ENCODE measurements at regions not wholly inside any gene's neighbourhood (a gene's known extent, or its start where the extent isn't known, plus 50 kb on each side); places are given as distances from the start of the nearest gene placed in this dataset.
"Not testable (repeated sequence)": the region's sequence is repeated elsewhere in the genome, so short reads cannot be mapped to it uniquely, and the experiment has no call there.

DNA sequence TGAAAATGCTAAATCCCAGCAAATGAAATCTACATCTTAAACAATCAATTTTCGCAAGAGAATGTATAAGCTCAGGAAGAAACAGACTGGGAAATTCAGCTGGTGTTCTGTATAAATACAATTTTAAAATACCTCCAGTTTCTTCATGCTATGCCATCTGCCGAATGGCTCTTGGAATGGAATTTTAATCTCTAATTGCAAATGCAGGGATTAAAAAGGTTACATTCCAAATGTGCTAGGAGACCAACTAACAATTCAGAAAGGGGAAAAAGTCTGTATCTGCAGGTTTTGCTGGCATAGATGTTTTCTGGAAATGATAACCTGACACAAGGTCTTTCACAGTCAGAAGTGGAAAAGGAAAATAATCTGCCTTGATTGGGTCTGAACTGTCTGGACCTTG lies 379.7 kb downstream of the MAT2B start:
- no peak overlapping the region for H3K27ac Mint-ChIP-seq (ENCODE audit: low read depth)
- H3K4me3 Mint-ChIP-seq: no peak overlapping the region
- H3K27me3 Mint-ChIP-seq: no peaks in the 10 kb centered on the region
- DNase-seq (ENCODE audit: low spot score in 2 of 2): no peak
- peaks cover 9% of the 10 kb centered on the region for H3K9me3 Mint-ChIP-seq
- H3K4me1 Mint-ChIP-seq: no peaks in the 10 kb centered on the region
- H3K36me3 Mint-ChIP-seq (ENCODE audit: insufficient read depth): peaks cover 2% of the 10 kb centered on the region
- no peak for ATAC-seq (replicated peaks; ENCODE audit: extremely low read depth, poor library complexity, severe bottlenecking)

DNA sequence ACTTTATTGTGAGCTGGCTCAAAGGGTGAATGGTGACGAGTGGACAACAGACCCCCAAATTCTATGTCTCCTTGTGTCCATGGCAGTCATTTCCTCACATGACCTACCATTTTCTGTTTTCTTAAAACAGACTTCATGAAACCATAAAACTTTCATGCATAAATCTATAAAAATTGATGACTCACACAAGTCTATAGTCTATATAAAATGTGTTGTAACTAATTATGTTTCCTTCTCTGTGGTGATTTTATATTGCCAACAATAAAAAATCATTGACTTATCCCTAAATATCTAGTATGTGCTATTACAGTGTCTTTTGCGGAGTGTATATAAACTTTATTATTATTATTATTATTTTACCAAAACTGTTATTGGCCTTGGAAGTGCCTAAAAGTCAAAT lies 382.4 kb downstream of the MAT2B start:
- no peaks in the 10 kb centered on the region for H3K27me3 Mint-ChIP-seq
- DNase-seq (ENCODE audit: low spot score in 2 of 2) (no peak), ATAC-seq (replicated peaks; ENCODE audit: extremely low read depth, poor library complexity, severe bottlenecking) (no peak)
- no peaks in the 10 kb centered on the region for H3K4me1 Mint-ChIP-seq
- H3K36me3 Mint-ChIP-seq (ENCODE audit: insufficient read depth): peaks cover 2% of the 10 kb centered on the region
- no peak overlapping the region for H3K4me3 Mint-ChIP-seq
- H3K9me3 Mint-ChIP-seq: peaks cover 3% of the 10 kb centered on the region
- no peak overlapping the region for H3K27ac Mint-ChIP-seq (ENCODE audit: low read depth)

DNA sequence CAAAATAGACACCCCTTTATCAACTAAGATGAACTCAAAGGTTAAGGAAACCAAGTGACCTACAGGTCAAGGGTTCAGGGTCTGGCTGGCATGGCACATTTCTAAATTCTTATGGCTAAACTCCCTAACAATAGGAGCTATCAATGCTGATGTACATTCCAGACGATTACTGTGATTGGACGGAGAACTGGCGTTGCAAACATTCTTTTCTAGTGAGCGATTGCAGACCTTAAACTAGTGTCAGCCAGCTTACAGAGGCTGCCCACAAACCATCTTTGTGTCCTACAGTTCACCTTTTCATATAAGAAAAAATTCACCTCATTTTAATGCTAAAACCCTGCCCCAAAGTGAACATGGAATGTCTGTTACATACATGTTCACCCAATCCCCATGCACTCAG lies 382.9 kb downstream of the MAT2B start:
- Mint-ChIP-seq H3K27me3 (no peaks in the 10 kb centered on the region), H3K9me3 (peaks cover 3% of the 10 kb centered on the region), H3K4me1 (no peaks in the 10 kb centered on the region), H3K27ac (ENCODE audit: low read depth) (no peak overlapping the region), H3K4me3 (no peak overlapping the region), H3K36me3 (ENCODE audit: insufficient read depth) (peaks cover 2% of the 10 kb centered on the region)
- ATAC-seq (replicated peaks; ENCODE audit: extremely low read depth, poor library complexity, severe bottlenecking) (no peak), DNase-seq (ENCODE audit: low spot score in 2 of 2) (no peak)

DNA sequence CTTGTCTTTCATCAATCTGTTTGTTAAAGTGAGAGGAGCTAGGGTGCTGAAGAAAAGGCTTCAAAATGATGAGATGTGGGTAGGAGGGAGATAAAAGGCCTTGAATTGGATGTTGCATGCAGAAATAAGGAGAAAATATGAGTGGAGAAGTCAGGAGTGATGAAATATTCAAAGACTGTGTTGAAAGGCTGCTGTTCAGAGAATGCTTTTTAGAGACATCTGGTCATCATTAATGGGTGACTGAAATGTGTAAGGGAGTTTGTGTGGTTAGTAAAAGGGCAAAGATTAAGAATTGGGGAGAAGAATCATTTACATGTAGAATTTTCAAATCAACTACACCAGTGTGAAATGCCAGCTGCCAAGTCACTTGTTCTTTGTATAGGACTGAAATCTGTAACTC lies 383.9 kb downstream of the MAT2B start:
- Mint-ChIP-seq H3K27ac (ENCODE audit: low read depth) (no peak overlapping the region), H3K36me3 (ENCODE audit: insufficient read depth) (peaks cover 2% of the 10 kb centered on the region), H3K27me3 (no peaks in the 10 kb centered on the region), H3K9me3 (peaks cover 1% of the 10 kb centered on the region), H3K4me3 (no peak overlapping the region), H3K4me1 (no peaks in the 10 kb centered on the region)
- ATAC-seq (replicated peaks; ENCODE audit: extremely low read depth, poor library complexity, severe bottlenecking): no peak
- DNase-seq (ENCODE audit: low spot score in 2 of 2): no peak

DNA sequence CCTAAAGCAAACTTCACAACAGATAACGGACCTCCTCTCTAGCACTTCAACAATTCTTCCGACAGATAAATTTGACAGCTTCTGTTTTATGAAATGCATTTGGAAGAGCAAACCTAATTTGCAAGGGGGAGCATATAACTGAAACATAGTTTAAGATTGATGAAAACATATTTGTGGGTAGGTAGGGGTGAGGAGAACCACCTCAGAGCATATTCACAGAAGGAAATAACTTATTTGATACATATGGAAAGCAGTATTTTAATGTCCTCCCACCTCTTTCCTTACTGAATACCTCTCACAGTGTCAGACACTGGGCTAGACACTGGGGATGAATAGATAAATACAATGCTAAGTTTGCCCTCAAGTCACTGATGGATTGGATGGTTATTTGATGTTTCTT lies 384.8 kb downstream of the MAT2B start:
- no peaks in the 10 kb centered on the region for H3K4me1 Mint-ChIP-seq

DNA sequence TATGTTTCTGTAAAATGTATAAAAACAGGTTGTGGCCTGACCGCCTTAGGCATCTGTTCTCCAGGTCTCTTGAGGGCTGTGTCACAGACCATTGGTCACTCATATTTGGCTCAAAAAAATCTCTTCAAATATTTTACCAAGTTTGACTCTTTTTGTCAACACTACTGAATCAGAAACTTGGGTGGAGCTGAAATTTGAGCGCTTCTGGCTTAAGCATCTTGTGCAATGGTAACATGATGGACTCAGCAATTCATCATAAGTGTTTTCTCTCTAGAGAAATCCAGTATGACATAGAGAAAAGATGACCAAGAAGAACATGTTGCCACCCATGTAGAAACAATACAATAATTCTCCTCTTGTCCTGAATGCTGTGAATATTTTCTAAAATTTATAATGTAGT lies 387.9 kb downstream of the MAT2B start:
- no peak overlapping the region for H3K27ac Mint-ChIP-seq (ENCODE audit: low read depth)
- no peaks in the 10 kb centered on the region for H3K4me1 Mint-ChIP-seq
- no peaks in the 10 kb centered on the region for H3K36me3 Mint-ChIP-seq (ENCODE audit: insufficient read depth)
- no peaks in the 10 kb centered on the region for H3K27me3 Mint-ChIP-seq
- no peak overlapping the region for H3K4me3 Mint-ChIP-seq
- peaks cover 3% of the 10 kb centered on the region for H3K9me3 Mint-ChIP-seq
- DNase-seq (ENCODE audit: low spot score in 2 of 2) (no peak), ATAC-seq (replicated peaks; ENCODE audit: extremely low read depth, poor library complexity, severe bottlenecking) (no peak)

More for the DNA sequence above, 384.8 kb downstream of the MAT2B start:
- no peaks in the 10 kb centered on the region for H3K27me3 Mint-ChIP-seq
- DNase-seq (ENCODE audit: low spot score in 2 of 2) (no peak), ATAC-seq (replicated peaks; ENCODE audit: extremely low read depth, poor library complexity, severe bottlenecking) (no peak)
- no peaks in the 10 kb centered on the region for H3K9me3 Mint-ChIP-seq
- H3K4me3 Mint-ChIP-seq: no peak overlapping the region
- H3K27ac Mint-ChIP-seq (ENCODE audit: low read depth): no peak overlapping the region
- H3K36me3 Mint-ChIP-seq (ENCODE audit: insufficient read depth): peaks cover 2% of the 10 kb centered on the region

DNA sequence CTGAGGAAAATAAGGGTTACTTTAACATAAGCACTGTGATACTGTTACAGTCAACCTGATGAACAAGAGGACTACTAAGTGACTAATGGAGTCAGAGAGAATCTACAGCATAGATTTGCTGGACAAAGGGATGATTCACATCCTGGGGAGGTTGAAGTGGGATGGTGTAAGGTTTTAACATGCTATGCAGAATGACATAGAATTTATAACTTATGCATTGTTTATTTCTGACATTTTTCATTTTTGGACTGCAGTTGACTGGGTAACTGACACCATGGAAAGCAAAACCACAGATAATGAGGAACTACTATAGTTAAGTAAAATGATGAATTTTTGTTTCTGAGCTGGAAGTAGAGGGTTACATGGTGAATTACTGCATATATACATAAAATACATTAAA lies 389.2 kb downstream of the MAT2B start:
- Mint-ChIP-seq H3K9me3 (peaks cover 11% of the 10 kb centered on the region), H3K4me3 (no peak overlapping the region), H3K27ac (ENCODE audit: low read depth) (no peak overlapping the region), H3K36me3 (ENCODE audit: insufficient read depth) (no peaks in the 10 kb centered on the region), H3K4me1 (no peaks in the 10 kb centered on the region), H3K27me3 (no peaks in the 10 kb centered on the region)
- DNase-seq (ENCODE audit: low spot score in 2 of 2): no peak
- no peak for ATAC-seq (replicated peaks; ENCODE audit: extremely low read depth, poor library complexity, severe bottlenecking)

DNA sequence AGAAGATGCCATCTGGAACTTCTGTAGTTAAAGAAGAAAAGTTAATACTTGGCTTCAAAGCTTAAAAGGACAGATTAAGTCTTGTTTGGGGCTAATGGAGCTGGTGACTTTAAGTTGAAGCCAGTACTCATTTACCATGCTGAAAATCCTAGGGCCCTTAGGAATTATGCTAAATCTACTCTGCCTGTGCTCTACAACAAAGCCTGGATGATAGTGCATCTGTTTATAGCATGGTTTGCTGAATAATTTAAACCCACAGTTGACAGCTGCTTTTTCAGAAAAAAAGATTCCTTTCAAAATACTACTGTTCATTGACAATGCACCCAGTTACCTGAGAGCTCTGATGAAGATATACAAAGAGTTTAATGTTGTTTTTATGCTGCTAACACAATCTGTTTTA lies 393.5 kb downstream of the MAT2B start:
- Mint-ChIP-seq H3K27me3 (no peaks in the 10 kb centered on the region), H3K4me1 (no peaks in the 10 kb centered on the region), H3K36me3 (ENCODE audit: insufficient read depth) (no peaks in the 10 kb centered on the region), H3K4me3 (no peak overlapping the region), H3K27ac (ENCODE audit: low read depth) (no peak overlapping the region), H3K9me3 (peaks cover 29% of the 10 kb centered on the region)
- ATAC-seq (replicated peaks; ENCODE audit: extremely low read depth, poor library complexity, severe bottlenecking) (no peak), DNase-seq (ENCODE audit: low spot score in 2 of 2) (no peak)

DNA sequence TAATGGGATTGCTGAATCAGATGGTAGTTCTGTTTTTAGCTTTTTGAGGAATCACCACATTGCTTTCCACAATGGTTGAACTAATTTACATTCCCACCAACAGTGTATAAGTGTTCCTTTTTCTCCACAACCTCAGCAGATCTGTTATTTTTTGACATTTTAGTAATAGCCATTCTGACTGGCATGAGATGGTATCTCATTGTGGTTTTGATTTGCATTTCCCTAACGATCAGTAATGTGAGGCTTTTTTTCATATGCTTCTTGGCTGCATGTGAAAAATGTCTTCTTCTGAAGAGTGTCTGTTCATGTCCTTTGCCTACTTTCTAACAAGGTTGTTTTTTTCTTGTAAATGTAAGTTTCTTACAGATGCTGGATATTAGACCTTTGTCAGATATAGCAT lies 402.4 kb downstream of the MAT2B start:
- not testable (repeated sequence) for H3K27me3 Mint-ChIP-seq; DNase-seq (ENCODE audit: low spot score in 2 of 2); H3K36me3 Mint-ChIP-seq (ENCODE audit: insufficient read depth); H3K4me1 Mint-ChIP-seq; ATAC-seq (replicated peaks; ENCODE audit: extremely low read depth, poor library complexity, severe bottlenecking); H3K27ac Mint-ChIP-seq (ENCODE audit: low read depth); H3K4me3 Mint-ChIP-seq
- H3K9me3 Mint-ChIP-seq: peaks cover 17% of the 10 kb centered on the region

DNA sequence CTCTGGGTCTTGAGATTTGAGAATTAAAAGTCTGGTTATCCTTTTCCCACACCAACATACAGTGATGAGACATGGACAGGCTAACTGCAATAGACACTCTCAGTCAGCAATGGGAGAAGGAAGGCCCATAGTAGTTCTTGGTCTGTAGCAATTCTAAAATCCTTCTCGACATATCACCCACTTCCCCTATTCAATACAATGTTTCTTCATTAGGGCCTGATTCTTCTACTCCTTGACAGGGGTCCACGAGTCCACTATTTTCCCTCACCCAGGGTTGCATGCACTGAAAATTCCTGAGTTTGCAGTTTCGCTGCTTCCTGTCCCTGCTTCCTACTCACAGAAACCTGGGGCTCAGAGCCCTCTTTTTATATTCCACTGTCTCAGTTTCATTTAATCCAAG lies 402.8 kb downstream of the MAT2B start:
- Mint-ChIP-seq H3K27me3 (no peaks in the 10 kb centered on the region), H3K4me1 (no peaks in the 10 kb centered on the region), H3K36me3 (ENCODE audit: insufficient read depth) (no peaks in the 10 kb centered on the region), H3K4me3 (no peak overlapping the region), H3K9me3 (peaks cover 17% of the 10 kb centered on the region), H3K27ac (ENCODE audit: low read depth) (no peak overlapping the region)
- DNase-seq (ENCODE audit: low spot score in 2 of 2) (no peak), ATAC-seq (replicated peaks; ENCODE audit: extremely low read depth, poor library complexity, severe bottlenecking) (no peak)

DNA sequence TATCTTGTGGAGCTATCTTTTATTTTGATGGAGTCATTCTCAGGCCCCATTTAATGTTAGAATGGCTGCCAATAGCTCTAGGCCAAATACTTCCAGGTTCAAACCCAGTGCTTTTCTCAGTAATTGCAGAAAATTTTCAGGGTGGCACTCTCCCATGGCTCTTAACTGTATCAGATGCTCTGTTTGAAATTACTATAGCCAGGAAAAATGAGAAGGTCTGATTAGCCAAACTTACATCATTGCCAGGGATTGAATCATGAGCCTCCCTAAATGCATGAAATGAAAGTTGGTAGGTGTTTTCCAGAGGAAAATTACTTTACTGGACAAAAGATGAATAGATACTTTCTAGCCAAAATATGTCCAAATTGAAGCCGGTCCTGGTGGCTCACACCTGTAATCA lies 404.8 kb downstream of the MAT2B start:
- H3K27me3 Mint-ChIP-seq: no peaks in the 10 kb centered on the region

DNA sequence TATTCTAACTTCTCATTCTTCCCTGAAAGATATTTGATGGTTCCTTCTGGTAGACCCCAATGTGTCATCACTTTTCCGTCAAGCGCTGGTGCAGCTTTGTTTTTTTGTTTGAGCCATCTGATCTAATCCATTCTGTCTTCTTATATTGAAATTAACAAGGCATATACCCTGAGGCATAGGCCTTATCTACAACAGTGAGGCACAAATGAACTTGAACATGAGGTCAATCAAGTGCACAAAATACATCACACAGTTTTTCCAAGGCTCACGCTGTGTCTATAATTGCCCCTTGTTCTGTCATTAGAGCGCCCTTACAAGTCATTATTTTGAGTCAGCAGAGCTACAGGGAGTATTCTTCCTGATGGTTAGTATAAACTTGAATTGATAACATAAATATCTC lies 406.6 kb downstream of the MAT2B start:
- ATAC-seq (replicated peaks; ENCODE audit: extremely low read depth, poor library complexity, severe bottlenecking) (no peak), DNase-seq (ENCODE audit: low spot score in 2 of 2) (no peak)
- Mint-ChIP-seq H3K9me3 (peaks cover 12% of the 10 kb centered on the region), H3K4me3 (no peak overlapping the region), H3K4me1 (no peaks in the 10 kb centered on the region), H3K27me3 (no peaks in the 10 kb centered on the region), H3K27ac (ENCODE audit: low read depth) (no peak overlapping the region), H3K36me3 (ENCODE audit: insufficient read depth) (peaks cover 4% of the 10 kb centered on the region)

More for the DNA sequence above, 404.8 kb downstream of the MAT2B start:
- Mint-ChIP-seq H3K4me3 (no peak overlapping the region), H3K27ac (ENCODE audit: low read depth) (no peak overlapping the region), H3K4me1 (no peaks in the 10 kb centered on the region), H3K9me3 (peaks cover 12% of the 10 kb centered on the region), H3K36me3 (ENCODE audit: insufficient read depth) (peaks cover 2% of the 10 kb centered on the region)
- DNase-seq (ENCODE audit: low spot score in 2 of 2): no peak
- ATAC-seq (replicated peaks; ENCODE audit: extremely low read depth, poor library complexity, severe bottlenecking): no peak

DNA sequence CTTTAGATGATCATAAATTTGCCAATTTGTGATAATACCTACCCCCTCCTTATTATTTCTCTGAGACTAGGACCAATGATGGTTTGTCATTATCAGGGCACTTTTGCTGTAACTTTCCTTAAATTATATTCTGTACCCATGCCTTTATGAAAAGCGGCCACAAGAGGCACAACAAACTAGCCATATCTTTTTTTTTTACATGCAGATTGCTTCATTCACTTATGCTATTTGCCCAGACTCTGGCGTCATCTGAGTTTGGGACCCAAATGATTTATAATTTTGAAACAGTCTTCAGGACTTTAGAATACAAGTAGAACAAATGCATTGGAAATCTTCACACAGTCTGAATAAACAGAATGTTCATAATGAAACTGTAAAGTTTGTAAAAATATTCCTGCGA lies 408.1 kb downstream of the MAT2B start:
- Mint-ChIP-seq H3K4me1 (no peaks in the 10 kb centered on the region), H3K9me3 (peaks cover 25% of the 10 kb centered on the region), H3K27ac (ENCODE audit: low read depth) (no peak overlapping the region), H3K27me3 (no peaks in the 10 kb centered on the region), H3K4me3 (no peak overlapping the region), H3K36me3 (ENCODE audit: insufficient read depth) (peaks cover 4% of the 10 kb centered on the region)
- ATAC-seq (replicated peaks; ENCODE audit: extremely low read depth, poor library complexity, severe bottlenecking) (no peak), DNase-seq (ENCODE audit: low spot score in 2 of 2) (no peak)

DNA sequence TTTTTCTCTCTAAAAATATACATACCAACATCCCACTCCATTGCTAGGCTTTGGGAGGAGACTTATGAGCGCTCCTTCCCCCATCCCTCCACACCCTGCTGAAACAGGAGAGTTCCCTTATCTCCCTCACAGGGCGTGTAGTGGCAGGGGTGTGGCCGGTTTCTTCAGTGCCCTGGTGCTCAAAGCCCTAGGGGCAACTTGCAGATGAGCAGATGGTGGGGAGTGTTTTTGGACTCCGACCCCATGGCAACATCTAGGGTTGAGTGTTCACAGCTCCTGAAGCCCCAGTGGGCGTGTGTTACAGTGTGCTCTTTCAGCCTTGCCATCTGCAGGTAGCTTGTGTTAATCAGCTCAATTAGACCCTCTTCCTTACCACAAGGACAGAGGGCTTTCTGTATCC lies 409.5 kb downstream of the MAT2B start:
- Mint-ChIP-seq H3K36me3 (ENCODE audit: insufficient read depth) (peaks cover 4% of the 10 kb centered on the region), H3K9me3 (peaks cover 20% of the 10 kb centered on the region), H3K4me3 (no peak overlapping the region), H3K27me3 (no peaks in the 10 kb centered on the region), H3K4me1 (no peaks in the 10 kb centered on the region), H3K27ac (ENCODE audit: low read depth) (no peak overlapping the region)
- ATAC-seq (replicated peaks; ENCODE audit: extremely low read depth, poor library complexity, severe bottlenecking): peak; percentile 44
- DNase-seq (ENCODE audit: low spot score in 2 of 2): no peak
